ENCODE measurements at regions not wholly inside any gene's neighbourhood (a gene's known extent, or its start where the extent isn't known, plus 50 kb on each side); places are given as distances from the start of the nearest gene placed in this dataset.

DNA sequence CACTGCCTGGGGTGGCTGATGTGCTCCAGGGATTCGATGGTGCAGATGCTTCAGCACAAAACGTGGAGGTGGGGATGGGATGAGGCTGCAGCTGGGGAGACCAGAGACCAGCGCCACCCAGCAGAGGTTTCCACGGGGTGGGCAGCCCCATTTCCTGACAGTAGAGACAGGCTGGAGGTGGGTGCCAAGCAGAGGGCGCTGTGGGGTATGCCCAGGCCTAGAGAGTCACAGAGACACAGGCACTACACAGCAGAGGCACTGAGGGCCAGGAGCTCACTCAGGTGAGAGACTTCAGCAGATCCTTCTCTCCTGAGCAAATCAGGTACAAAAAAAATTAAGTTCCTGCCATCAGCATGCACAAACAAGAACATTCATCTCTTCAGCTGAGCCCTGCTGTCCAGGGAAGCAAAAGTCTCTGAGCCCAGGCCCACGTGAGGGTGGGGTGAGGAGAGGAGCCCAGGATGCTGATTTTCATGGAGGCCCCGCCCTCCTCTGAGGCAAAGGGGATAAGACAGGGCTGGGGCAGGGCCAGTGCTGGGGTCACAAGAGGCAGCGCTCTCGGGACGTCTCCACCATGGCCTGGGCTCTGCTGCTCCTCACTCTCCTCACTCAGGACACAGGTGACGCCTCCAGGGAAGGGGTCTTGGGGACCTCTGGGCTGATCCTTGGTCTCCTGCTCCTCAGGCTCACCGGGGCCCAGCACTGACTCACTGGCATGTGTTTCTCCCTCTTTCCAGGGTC lies 53.1 kb downstream of the GGTLC2 start:
- H3K9ac ChIP-seq (ENCODE audit: low read length): no peak overlapping the region
- Mint-ChIP-seq H3K27me3 (no peaks in the 10 kb centered on the region), H3K27ac (no peak overlapping the region), H3K9me3 (ENCODE audit: insufficient read depth) (no peaks in the 10 kb centered on the region), H3K4me3 (peak overlapping the region; percentile 26), H3K4me1 (peaks cover 33% of the 10 kb centered on the region)
- H3K27ac ChIP-seq (ENCODE audit: low read length in 2 of 2): no peak overlapping the region
- ATAC-seq (ENCODE audit: low read depth) (no peak), DNase-seq (no peak)
- no peaks in the 10 kb centered on the region for H4K20me1 ChIP-seq (ENCODE audit: control insufficient read depth, insufficient read depth, low read length, poor library complexity, severe bottlenecking)
- peaks cover 0 to 4% (median 0%) of the 10 kb centered on the region in 3 donors for H3K9me3 ChIP-seq (ENCODE audit: control extremely low read depth in 1 of 3, control insufficient read depth in 2 of 3, insufficient read depth in 1 of 3, low read length in 2 of 3)
- H3K4me2 ChIP-seq (replicated peaks; ENCODE audit: low read depth, low read length, poor library complexity, severe bottlenecking): no peak overlapping the region
- no peak overlapping the region for H3K4me3 ChIP-seq (ENCODE audit: control extremely low read depth in 1 of 5, extremely low read depth in 1 of 5, insufficient read depth in 1 of 5, low read depth in 2 of 5, low read length in 4 of 5)
- H3K36me3 ChIP-seq (replicated peaks in 1 of 2; ENCODE audit: control extremely low read depth in 1 of 2, control insufficient read depth in 1 of 2, extremely low read depth in 1 of 2, insufficient read depth in 2 of 2, low read length in 1 of 2): no peaks in the 10 kb centered on the region
- no peaks in the 10 kb centered on the region for H3K27me3 ChIP-seq (replicated peaks in 1 of 4; ENCODE audit: control extremely low read depth in 1 of 4, control insufficient read depth in 3 of 4, insufficient read depth in 4 of 4, low read length in 3 of 4)
- CTCF ChIA-PET: interaction anchor here (1.5 to 1.6 kb wide), 2 partner anchors 12 to 257 kb away, joined by 7 read pairs; no protein-coding TSS in a partner anchor
- peaks cover 26 to 39% of the 10 kb centered on the region in 2 donors for H3K4me1 ChIP-seq (ENCODE audit: control insufficient read depth in 2 of 2, insufficient read depth in 2 of 2, low read length in 2 of 2)
- no peaks in the 10 kb centered on the region for H3K79me2 ChIP-seq (ENCODE audit: control insufficient read depth, insufficient read depth, low read length)
- H2AFZ ChIP-seq (ENCODE audit: insufficient read depth, low read depth, low read length, poor library complexity, severe bottlenecking): no peak overlapping the region
- intact Hi-C loops (cut with micrococcal nuclease): no loop called here
- POLR2A ChIA-PET: no interaction called here
- TF ChIP-seq EZH2 (IDR thresholded peaks at IDR 0.05; ENCODE audit: borderline replicate concordance, insufficient read depth, low read depth, low read length, poor library complexity, severe bottlenecking): no peak
- TF ChIP-seq, protein P1, sequence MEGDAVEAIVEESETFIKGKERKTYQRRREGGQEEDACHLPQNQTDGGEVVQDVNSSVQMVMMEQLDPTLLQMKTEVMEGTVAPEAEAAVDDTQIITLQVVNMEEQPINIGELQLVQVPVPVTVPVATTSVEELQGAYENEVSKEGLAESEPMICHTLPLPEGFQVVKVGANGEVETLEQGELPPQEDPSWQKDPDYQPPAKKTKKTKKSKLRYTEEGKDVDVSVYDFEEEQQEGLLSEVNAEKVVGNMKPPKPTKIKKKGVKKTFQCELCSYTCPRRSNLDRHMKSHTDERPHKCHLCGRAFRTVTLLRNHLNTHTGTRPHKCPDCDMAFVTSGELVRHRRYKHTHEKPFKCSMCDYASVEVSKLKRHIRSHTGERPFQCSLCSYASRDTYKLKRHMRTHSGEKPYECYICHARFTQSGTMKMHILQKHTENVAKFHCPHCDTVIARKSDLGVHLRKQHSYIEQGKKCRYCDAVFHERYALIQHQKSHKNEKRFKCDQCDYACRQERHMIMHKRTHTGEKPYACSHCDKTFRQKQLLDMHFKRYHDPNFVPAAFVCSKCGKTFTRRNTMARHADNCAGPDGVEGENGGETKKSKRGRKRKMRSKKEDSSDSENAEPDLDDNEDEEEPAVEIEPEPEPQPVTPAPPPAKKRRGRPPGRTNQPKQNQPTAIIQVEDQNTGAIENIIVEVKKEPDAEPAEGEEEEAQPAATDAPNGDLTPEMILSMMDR (IDR thresholded peaks at IDR 0.05): no peak
- WGBS (ENCODE audit: insufficient coverage): 81% methylated on average over 5 of the region's 12 CpGs

DNA sequence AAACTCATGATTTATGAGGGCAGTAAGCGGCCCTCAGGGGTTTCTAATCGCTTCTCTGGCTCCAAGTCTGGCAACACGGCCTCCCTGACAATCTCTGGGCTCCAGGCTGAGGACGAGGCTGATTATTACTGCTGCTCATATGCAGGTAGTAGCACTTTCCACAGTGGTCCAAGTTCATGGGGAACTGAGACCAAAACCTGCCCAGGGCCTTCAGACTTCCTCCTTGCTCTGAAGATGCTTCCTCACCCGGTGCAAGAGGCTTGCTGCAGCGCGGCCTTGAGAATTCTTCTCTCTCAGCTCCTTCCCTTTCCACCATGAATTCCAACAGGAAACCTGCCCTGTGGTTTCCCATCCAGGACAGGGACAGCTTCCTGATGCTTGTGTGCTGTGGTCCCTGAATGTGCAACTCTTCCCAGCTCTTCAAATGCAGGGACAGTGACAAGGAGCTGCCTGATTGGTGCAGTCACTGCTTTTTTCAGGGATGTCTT lies 53.9 kb downstream of the GGTLC2 start:
- ATAC-seq (ENCODE audit: low read depth) (peak; percentile 89), DNase-seq (peak; percentile 74)
- H4K20me1 ChIP-seq (ENCODE audit: control insufficient read depth, insufficient read depth, low read length, poor library complexity, severe bottlenecking): no peaks in the 10 kb centered on the region
- no peak overlapping the region for H3K4me3 ChIP-seq (ENCODE audit: control extremely low read depth in 1 of 5, extremely low read depth in 1 of 5, insufficient read depth in 1 of 5, low read depth in 2 of 5, low read length in 4 of 5)
- no peaks in the 10 kb centered on the region for H3K79me2 ChIP-seq (ENCODE audit: control insufficient read depth, insufficient read depth, low read length)
- WGBS (ENCODE audit: insufficient coverage): 25% methylated on average over 6 of the region's 7 CpGs
- Mint-ChIP-seq H3K9me3 (ENCODE audit: insufficient read depth) (no peaks in the 10 kb centered on the region), H3K4me1 (peaks cover 26% of the 10 kb centered on the region), H3K27ac (peak overlapping the region; percentile 61), H3K27me3 (no peaks in the 10 kb centered on the region), H3K4me3 (peak overlapping the region; percentile 26)
- no peaks in the 10 kb centered on the region for H3K27me3 ChIP-seq (replicated peaks in 1 of 4; ENCODE audit: control extremely low read depth in 1 of 4, control insufficient read depth in 3 of 4, insufficient read depth in 4 of 4, low read length in 3 of 4)
- CTCF ChIA-PET: interaction anchor here (0.9 to 1.6 kb wide), 3 partner anchors 11 to 257 kb away, joined by 3 to 7 read pairs (median 7); no protein-coding TSS in a partner anchor
- H3K27ac ChIP-seq (ENCODE audit: low read length in 2 of 2): no peak overlapping the region
- TF ChIP-seq EZH2 (IDR thresholded peaks at IDR 0.05; ENCODE audit: borderline replicate concordance, insufficient read depth, low read depth, low read length, poor library complexity, severe bottlenecking): no peak
- TF ChIP-seq, protein P1 (IDR thresholded peaks at IDR 0.05): no peak
- no peak overlapping the region for H3K4me2 ChIP-seq (replicated peaks; ENCODE audit: low read depth, low read length, poor library complexity, severe bottlenecking)
- H3K9me3 ChIP-seq (ENCODE audit: control extremely low read depth in 1 of 3, control insufficient read depth in 2 of 3, insufficient read depth in 1 of 3, low read length in 2 of 3): peaks cover 0 to 11% (median 0%) of the 10 kb centered on the region in 3 donors
- POLR2A ChIA-PET: no interaction called here
- peaks cover 20 to 34% of the 10 kb centered on the region in 2 donors for H3K4me1 ChIP-seq (ENCODE audit: control insufficient read depth in 2 of 2, insufficient read depth in 2 of 2, low read length in 2 of 2)
- intact Hi-C loops (cut with micrococcal nuclease): no loop called here
- no peak overlapping the region for H3K9ac ChIP-seq (ENCODE audit: low read length)
- H3K36me3 ChIP-seq (replicated peaks in 1 of 2; ENCODE audit: control extremely low read depth in 1 of 2, control insufficient read depth in 1 of 2, extremely low read depth in 1 of 2, insufficient read depth in 2 of 2, low read length in 1 of 2): no peaks in the 10 kb centered on the region
- no peak overlapping the region for H2AFZ ChIP-seq (ENCODE audit: insufficient read depth, low read depth, low read length, poor library complexity, severe bottlenecking)
